Neural progenitor cell (in vitro differentiated cells): ENCODE measurements at regions not wholly inside any gene's neighbourhood (a gene's known extent, or its start where the extent isn't known, plus 50 kb on each side); places are given as distances from the start of the nearest gene placed in this dataset.

ENCODE experiments used
- CTCF ChIP-seq: fragments of 200-600 bp; sonication (generic); IDR thresholded peaks from 2 replicates; pipeline ENCODE4 v1.5.1; 2017; ENCODE audit warnings: antibody characterized with exemption, mild to moderate bottlenecking
- EZH2 ChIP-seq: fragments of 200-600 bp; sonication (generic); IDR thresholded peaks from 2 replicates; pipeline ENCODE4 v1.6.1; 2017; ENCODE audit warnings: antibody characterized with exemption, mild to moderate bottlenecking, moderate library complexity

DNA sequence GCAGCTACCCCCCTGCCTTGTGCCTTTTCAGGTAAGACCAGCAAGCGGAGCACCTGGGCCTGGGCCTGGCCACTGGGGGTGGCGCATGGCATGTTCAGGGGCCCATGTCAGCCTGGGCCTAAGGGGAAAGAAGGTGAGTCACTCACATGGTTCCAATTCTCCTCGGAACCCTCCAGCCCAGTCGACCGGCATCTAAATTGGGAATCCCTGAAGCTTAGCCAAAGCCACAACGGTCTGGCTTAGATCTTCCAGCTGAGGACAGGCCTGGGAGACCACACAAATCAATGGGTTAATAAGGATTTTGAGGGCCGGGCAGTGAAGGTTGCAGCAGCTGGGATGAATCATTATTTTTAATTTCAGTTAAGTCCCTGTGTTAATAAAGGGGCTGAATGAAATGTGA, 145.1 kb upstream of the SMYD2 start:
- no peak for TF ChIP-seq CTCF
- no peak for TF ChIP-seq EZH2
